Ovary (tissue), 7 donors: ENCODE measurements at regions not wholly inside any gene's neighbourhood (a gene's known extent, or its start where the extent isn't known, plus 50 kb on each side); places are given as distances from the start of the nearest gene placed in this dataset.

Experiments
- DNase-seq, 5 donors: peaks; one replicate each; pipeline ENCODE4 v3.0.0-alpha.2; 2019 to 2020
- H3K27ac ChIP-seq, 2 donors: fragments of 200-600 bp; one replicate each; pipeline versions ENCODE4 v1.5.1 to v1.8.0; 2019 to 2022
- H3K27me3 ChIP-seq: fragments of 200-600 bp; one replicate; pipeline ENCODE4 v1.8.0; 2022
- H3K36me3 ChIP-seq: fragments of 200-600 bp; sonication (generic); one replicate; pipeline ENCODE4 v1.5.1; 2019
- H3K4me1 ChIP-seq: one replicate; pipeline ENCODE4 v1.8.1; 2013; ENCODE audit warnings: mild to moderate bottlenecking, moderate library complexity; ENCODE audit not compliant: insufficient read depth
- H3K4me3 ChIP-seq: fragments of 200-600 bp; sonication (generic); one replicate; pipeline ENCODE4 v1.5.1; 2017
- H3K9me3 ChIP-seq, 2 donors: fragments of 200-600 bp in 1 of 2; sonication (generic) in 1 of 2; one replicate each; pipeline versions ENCODE4 v1.5.1 to v1.8.1; 2013 to 2019; ENCODE audit warnings: mild to moderate bottlenecking in 1 of 2, moderate library complexity in 1 of 2
- CTCF ChIP-seq, 3 donors: fragments of 450-650 bp in 2 of 3; fragments of 200-600 bp in 1 of 3; IDR thresholded peaks; one replicate each; pipeline versions ENCODE4 v1.5.1 to v1.8.0; 2016 to 2022; ENCODE audit warnings: antibody characterized with exemption in 3 of 3, mild to moderate bottlenecking in 1 of 3
- EP300 ChIP-seq: sonication (generic); formaldehyde crosslinking; IDR thresholded peaks from one replicate; pipeline ENCODE4 v1.6.1; 2017; ENCODE audit warnings: antibody characterized with exemption
- POLR2A ChIP-seq: fragments of 450-650 bp; IDR thresholded peaks from one replicate; pipeline ENCODE4 v1.6.1; 2017; ENCODE audit warnings: antibody characterized with exemption, mild to moderate bottlenecking, moderate library complexity
- WGBS, 3 donors: extraction: QIAGEN DNeasy Blood & Tissue Kit in 1 of 3; methylation state at CpG; one replicate each; pipeline versions ENCODE4 v1.1.5 to v1.1.7; 2013 to 2017; 5-methylcytosine and 5-hydroxymethylcytosine counted together
- intact Hi-C, 4 donors: fragments of 100-400 bp; cut with DNase I; formaldehyde crosslinking; loops; one replicate each; pipeline versions ENCODE4 v1.11.0 to v1.15.1; 2022 to 2023
- donor health status: DM: no; HTN: no; CAD: no; lungs with moderate emphysema.
- donor health status: DM: no; HTN: no; CAD: no.
- donor health status: Bipolar disorder and iron deficiency.
- donor health status: DM: no; HTN: no; CAD: no.
- donor health status: DM: yes; HTN: yes; CAD: no.

- no peak for DNase-seq
- WGBS, 3 donors = 96 to 98% (median 97%) methylated on average over 1 of the region's 1 CpG
- H3K4me1 ChIP-seq = no peaks in the 10 kb centered on the region
- no peaks in the 10 kb centered on the region for H3K36me3 ChIP-seq
- H3K27me3 ChIP-seq = no peaks in the 10 kb centered on the region
- TF ChIP-seq EP300 (no peak), POLR2A (no peak), CTCF (IDR thresholded peaks at IDR 0.05) (no peak)
- intact Hi-C loops = no loop called here
- H3K27ac ChIP-seq = no peak overlapping the region
- H3K9me3 ChIP-seq = no peaks in the 10 kb centered on the region
- no peak overlapping the region for H3K4me3 ChIP-seq
Measured at GRCh38 chr3:16723978-16724377, 118.8 kb upstream of the DAZL start.

- WGBS, 3 donors = 20 to 39% (median 25%) methylated on average over 3 of the region's 3 CpGs
- H3K9me3 ChIP-seq = no peaks in the 10 kb centered on the region
- intact Hi-C loops = no loop called here
- no peaks in the 10 kb centered on the region for H3K27me3 ChIP-seq
- no peaks in the 10 kb centered on the region for H3K36me3 ChIP-seq
- no peak for DNase-seq
- TF ChIP-seq CTCF (IDR thresholded peaks at IDR 0.05) (no peak), EP300 (no peak), POLR2A (no peak)
- no peak overlapping the region for H3K27ac ChIP-seq
- no peaks in the 10 kb centered on the region for H3K4me1 ChIP-seq
- H3K4me3 ChIP-seq = no peak overlapping the region
Measured at GRCh38 chr3:16724487-16724886, 119.3 kb upstream of the DAZL start.

- intact Hi-C loops = no loop called here
- DNase-seq = no peak
- Histone ChIP-seq H3K4me3 (no peak overlapping the region), H3K4me1 (no peaks in the 10 kb centered on the region), H3K36me3 (no peaks in the 10 kb centered on the region), H3K27me3 (no peaks in the 10 kb centered on the region), H3K27ac (no peak overlapping the region), H3K9me3 (no peaks in the 10 kb centered on the region)
- TF ChIP-seq CTCF (IDR thresholded peaks at IDR 0.05) (no peak), POLR2A (no peak), EP300 (no peak)
- 0% methylated on average over 1 of the region's 1 CpG for WGBS, 3 donors
Measured at GRCh38 chr3:16725972-16726371, 120.7 kb upstream of the DAZL start.

GRCh38 chr3:16728770-16729745 is 123.8 kb upstream of the DAZL start:
- TF ChIP-seq POLR2A = no peak
- no peak for TF ChIP-seq EP300
- no peak for TF ChIP-seq CTCF (IDR thresholded peaks at IDR 0.05)
- WGBS, 3 donors = 59 to 65% (median 60%) methylated on average over 4 of the region's 4 CpGs
- Histone ChIP-seq H3K4me1 (no peaks in the 10 kb centered on the region), H3K9me3 (no peaks in the 10 kb centered on the region), H3K36me3 (no peaks in the 10 kb centered on the region), H3K27me3 (no peaks in the 10 kb centered on the region), H3K27ac (no peak overlapping the region), H3K4me3 (no peak overlapping the region)
- no peak for DNase-seq
- intact Hi-C loops = no loop called here
